HEK293 (cell line): ENCODE measurements at regions not wholly inside any gene's neighbourhood (a gene's known extent, or its start where the extent isn't known, plus 50 kb on each side); places are given as distances from the start of the nearest gene placed in this dataset.

Source experiments
- PRDM4 ChIP-seq: fragments of 450-650 bp; formaldehyde crosslinking; IDR thresholded peaks from 2 replicates; pipeline ENCODE4 v1.5.1; 2017; ENCODE audit warnings: missing biosample characterization, missing genetic modification characterization
- ZNF280D ChIP-seq: fragments of 450-650 bp; formaldehyde crosslinking; IDR thresholded peaks from 2 replicates; pipeline ENCODE4 v1.5.1; 2016; ENCODE audit warnings: missing biosample characterization, missing genetic modification characterization
- TF ChIP-seq, protein P1 (sequence below): fragments of 450-650 bp; formaldehyde crosslinking; IDR thresholded peaks from 2 replicates; pipeline ENCODE4 v1.5.1; 2016; ENCODE audit warnings: missing biosample characterization, missing genetic modification characterization

- TF ChIP-seq PRDM4 (tag by site-specific recombination): no peak
- TF ChIP-seq, protein P1, sequence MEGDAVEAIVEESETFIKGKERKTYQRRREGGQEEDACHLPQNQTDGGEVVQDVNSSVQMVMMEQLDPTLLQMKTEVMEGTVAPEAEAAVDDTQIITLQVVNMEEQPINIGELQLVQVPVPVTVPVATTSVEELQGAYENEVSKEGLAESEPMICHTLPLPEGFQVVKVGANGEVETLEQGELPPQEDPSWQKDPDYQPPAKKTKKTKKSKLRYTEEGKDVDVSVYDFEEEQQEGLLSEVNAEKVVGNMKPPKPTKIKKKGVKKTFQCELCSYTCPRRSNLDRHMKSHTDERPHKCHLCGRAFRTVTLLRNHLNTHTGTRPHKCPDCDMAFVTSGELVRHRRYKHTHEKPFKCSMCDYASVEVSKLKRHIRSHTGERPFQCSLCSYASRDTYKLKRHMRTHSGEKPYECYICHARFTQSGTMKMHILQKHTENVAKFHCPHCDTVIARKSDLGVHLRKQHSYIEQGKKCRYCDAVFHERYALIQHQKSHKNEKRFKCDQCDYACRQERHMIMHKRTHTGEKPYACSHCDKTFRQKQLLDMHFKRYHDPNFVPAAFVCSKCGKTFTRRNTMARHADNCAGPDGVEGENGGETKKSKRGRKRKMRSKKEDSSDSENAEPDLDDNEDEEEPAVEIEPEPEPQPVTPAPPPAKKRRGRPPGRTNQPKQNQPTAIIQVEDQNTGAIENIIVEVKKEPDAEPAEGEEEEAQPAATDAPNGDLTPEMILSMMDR (tag by site-specific recombination): no peak
- TF ChIP-seq ZNF280D (tag by site-specific recombination): no peak
These were observed 603.6 kb downstream of the NPHP4 start for GRCh38 chr1:5388622-5389021.
